ENCODE measurements at regions not wholly inside any gene's neighbourhood (a gene's known extent, or its start where the extent isn't known, plus 50 kb on each side); places are given as distances from the start of the nearest gene placed in this dataset.

DNA sequence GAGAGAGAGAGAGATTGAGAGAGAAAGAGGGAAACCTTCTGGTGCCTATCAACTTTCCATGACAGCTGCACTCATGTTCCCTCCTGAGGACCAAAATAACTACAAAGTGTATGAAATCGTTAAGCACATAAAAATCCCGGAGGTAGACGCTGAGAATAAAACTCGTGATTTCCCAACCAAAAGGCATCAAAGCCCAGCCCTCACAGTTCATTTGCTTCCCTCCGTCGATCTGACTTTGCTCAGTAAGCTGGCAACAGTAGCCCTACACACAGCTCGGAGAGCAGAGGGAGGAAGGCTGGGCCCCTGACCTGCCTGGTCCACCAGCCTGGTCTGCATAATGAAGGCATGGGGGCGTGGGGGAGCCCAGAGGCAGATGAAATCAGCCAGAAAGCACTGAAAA lies 273.9 kb upstream of the ZFHX3 start:
- DNase-seq, result no peak
- no peaks in the 10 kb centered on the region for H3K4me1 ChIP-seq (ENCODE audit: low read depth)
- TF ChIP-seq, protein P1, sequence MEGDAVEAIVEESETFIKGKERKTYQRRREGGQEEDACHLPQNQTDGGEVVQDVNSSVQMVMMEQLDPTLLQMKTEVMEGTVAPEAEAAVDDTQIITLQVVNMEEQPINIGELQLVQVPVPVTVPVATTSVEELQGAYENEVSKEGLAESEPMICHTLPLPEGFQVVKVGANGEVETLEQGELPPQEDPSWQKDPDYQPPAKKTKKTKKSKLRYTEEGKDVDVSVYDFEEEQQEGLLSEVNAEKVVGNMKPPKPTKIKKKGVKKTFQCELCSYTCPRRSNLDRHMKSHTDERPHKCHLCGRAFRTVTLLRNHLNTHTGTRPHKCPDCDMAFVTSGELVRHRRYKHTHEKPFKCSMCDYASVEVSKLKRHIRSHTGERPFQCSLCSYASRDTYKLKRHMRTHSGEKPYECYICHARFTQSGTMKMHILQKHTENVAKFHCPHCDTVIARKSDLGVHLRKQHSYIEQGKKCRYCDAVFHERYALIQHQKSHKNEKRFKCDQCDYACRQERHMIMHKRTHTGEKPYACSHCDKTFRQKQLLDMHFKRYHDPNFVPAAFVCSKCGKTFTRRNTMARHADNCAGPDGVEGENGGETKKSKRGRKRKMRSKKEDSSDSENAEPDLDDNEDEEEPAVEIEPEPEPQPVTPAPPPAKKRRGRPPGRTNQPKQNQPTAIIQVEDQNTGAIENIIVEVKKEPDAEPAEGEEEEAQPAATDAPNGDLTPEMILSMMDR (IDR thresholded peaks at IDR 0.05), result no peak
- ATAC-seq, result no peak
- intact Hi-C loops (cut with DNase I, micrococcal nuclease), result no loop called here
- H3K9me3 ChIP-seq, result no peaks in the 10 kb centered on the region
- no peaks in the 10 kb centered on the region for H3K36me3 ChIP-seq (ENCODE audit: low read depth)
- H3K4me3 ChIP-seq, result no peak overlapping the region

DNA sequence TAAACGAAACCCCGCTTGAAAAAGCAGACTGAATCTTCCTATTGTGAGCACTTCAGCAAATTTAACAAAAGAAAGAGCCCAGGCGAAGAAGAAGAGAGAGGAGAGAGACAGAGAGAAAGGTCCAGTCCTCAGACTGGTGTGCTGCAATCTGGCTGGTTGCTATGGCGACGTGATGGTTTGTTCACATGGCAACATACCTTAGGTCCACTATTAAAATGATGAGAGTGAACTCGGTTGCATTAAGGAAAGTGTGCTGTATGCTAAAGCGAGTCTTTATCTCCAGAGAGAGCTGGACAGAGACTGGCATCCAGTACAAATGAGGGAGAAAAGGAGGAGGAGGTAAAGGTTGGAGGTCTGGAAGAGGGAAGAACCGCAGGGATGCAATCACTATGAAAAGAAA lies 271.8 kb upstream of the ZFHX3 start:
- intact Hi-C loops (cut with DNase I, micrococcal nuclease), result no loop called here
- no peak for ATAC-seq
- TF ChIP-seq, protein P1 (IDR thresholded peaks at IDR 0.05), result no peak
- no peaks in the 10 kb centered on the region for H3K4me1 ChIP-seq (ENCODE audit: low read depth)
- no peaks in the 10 kb centered on the region for H3K36me3 ChIP-seq (ENCODE audit: low read depth)
- no peak overlapping the region for H3K4me3 ChIP-seq
- no peak for DNase-seq
- H3K9me3 ChIP-seq, result no peaks in the 10 kb centered on the region

DNA sequence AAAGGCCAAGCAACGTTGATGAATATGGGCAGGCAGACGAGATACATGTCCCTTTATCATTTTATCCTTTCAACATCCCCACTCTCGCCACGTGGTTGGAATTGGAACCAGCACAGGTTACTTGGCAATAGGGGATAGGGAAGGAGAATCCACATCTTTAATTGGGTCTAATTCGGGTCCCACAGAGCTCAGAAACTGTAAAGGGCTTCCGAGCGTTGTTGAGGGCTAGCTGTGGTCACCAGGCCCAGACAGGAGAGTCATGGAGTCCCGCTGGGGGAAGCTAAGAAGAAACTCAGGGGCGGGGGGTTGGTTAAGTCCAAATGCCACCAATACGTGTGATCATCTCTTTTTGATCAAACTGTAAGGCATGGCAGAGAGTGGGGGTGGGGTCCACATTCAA lies 271.3 kb upstream of the ZFHX3 start:
- TF ChIP-seq, protein P1 (IDR thresholded peaks at IDR 0.05), result no peak
- Histone ChIP-seq H3K4me3 (no peak overlapping the region), H3K36me3 (ENCODE audit: low read depth) (no peaks in the 10 kb centered on the region), H3K9me3 (no peaks in the 10 kb centered on the region), H3K4me1 (ENCODE audit: low read depth) (no peaks in the 10 kb centered on the region)
- intact Hi-C loops (cut with DNase I, micrococcal nuclease), result no loop called here
- ATAC-seq, result no peak
- no peak for DNase-seq

DNA sequence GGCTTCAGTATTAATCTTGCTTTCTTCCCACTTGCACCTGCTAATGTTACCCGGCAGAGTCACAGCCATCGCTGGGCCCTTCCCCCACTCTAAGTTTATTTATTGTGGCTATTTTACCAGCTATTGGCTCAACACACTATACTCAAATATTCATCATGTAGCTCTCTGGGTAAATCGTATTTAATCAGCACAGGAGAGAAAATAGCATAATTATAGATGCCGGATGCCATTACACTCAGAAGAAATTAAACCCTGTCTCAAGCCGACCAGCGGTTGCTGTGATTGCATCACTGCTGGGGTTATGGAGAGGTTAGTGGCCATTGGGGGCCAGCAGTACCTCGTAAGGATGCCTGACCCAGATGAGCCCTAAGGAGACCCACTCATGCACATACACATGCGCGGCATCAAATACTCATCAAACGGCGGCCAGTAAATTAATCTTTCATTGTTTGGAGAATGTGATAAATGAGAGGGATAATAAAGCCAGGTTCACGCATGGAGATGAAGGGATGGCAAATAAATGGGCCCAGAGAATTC lies 269.5 kb upstream of the ZFHX3 start:
- H3K4me1 ChIP-seq (ENCODE audit: low read depth), result no peaks in the 10 kb centered on the region
- intact Hi-C loops (cut with DNase I, micrococcal nuclease), result no loop called here
- no peaks in the 10 kb centered on the region for H3K36me3 ChIP-seq (ENCODE audit: low read depth)
- H3K9me3 ChIP-seq, result no peaks in the 10 kb centered on the region
- no peak for DNase-seq
- no peak overlapping the region for H3K4me3 ChIP-seq
- no peak for ATAC-seq
- TF ChIP-seq, protein P1 (IDR thresholded peaks at IDR 0.05), result no peak

GRCh38 chr16:73315645-73316044 lies 267.7 kb upstream of the ZFHX3 start:
- intact Hi-C loops (cut with DNase I, micrococcal nuclease), result no loop called here
- TF ChIP-seq, protein P1 (IDR thresholded peaks at IDR 0.05), result no peak
- no peaks in the 10 kb centered on the region for H3K36me3 ChIP-seq (ENCODE audit: low read depth)
- H3K9me3 ChIP-seq, result no peaks in the 10 kb centered on the region
- ATAC-seq (no peak), DNase-seq (no peak)
- no peaks in the 10 kb centered on the region for H3K4me1 ChIP-seq (ENCODE audit: low read depth)
- no peak overlapping the region for H3K4me3 ChIP-seq

GRCh38 chr16:73313950-73314349 lies 266.0 kb upstream of the ZFHX3 start:
- Histone ChIP-seq H3K4me3 (no peak overlapping the region), H3K4me1 (ENCODE audit: low read depth) (no peaks in the 10 kb centered on the region), H3K9me3 (no peaks in the 10 kb centered on the region), H3K36me3 (ENCODE audit: low read depth) (no peaks in the 10 kb centered on the region)
- DNase-seq (no peak), ATAC-seq (no peak)
- intact Hi-C loops (cut with DNase I, micrococcal nuclease), result no loop called here
- TF ChIP-seq, protein P1 (IDR thresholded peaks at IDR 0.05), result no peak
